GM23338 (cell line): ENCODE measurements at regions not wholly inside any gene's neighbourhood (a gene's known extent, or its start where the extent isn't known, plus 50 kb on each side); places are given as distances from the start of the nearest gene placed in this dataset.

Source experiments
- ATAC-seq: fragments of 200-7000 bp; cut with Tn5 transposase; 3 replicates; pipeline ENCODE4 v1.9.1; 2020
- DNase-seq: peaks from one replicate; pipeline ENCODE4 v3.0.0-alpha.2; 2015; ENCODE audit warnings: low spot score
- H2AFZ ChIP-seq: fragments of 200-600 bp; sonication (generic); 2 replicates; pipeline ENCODE4 v1.8.0; 2016; ENCODE audit warnings: antibody characterized with exemption, mild to moderate bottlenecking, moderate library complexity
- H3F3A ChIP-seq: fragments of 200-600 bp; sonication (generic); replicated peaks from 2 replicates; pipeline ENCODE4 v1.8.0; 2017; ENCODE audit warnings: antibody characterized with exemption, mixed run types, low read depth
- H3K27ac ChIP-seq: fragments of 200-600 bp; sonication (generic); 2 replicates; pipeline ENCODE4 v1.6.1; 2016; ENCODE audit warnings: low read depth
- H3K27me3 ChIP-seq: fragments of 200-600 bp; sonication (generic); 2 replicates; pipeline ENCODE4 v1.8.0; 2016; ENCODE audit warnings: mild to moderate bottlenecking, mixed run types, moderate library complexity; ENCODE audit not compliant: insufficient read depth
- H3K36me3 ChIP-seq: fragments of 200-600 bp; sonication (generic); 2 replicates; pipeline ENCODE4 v1.8.0; 2016; ENCODE audit warnings: mild to moderate bottlenecking; ENCODE audit not compliant: insufficient read depth
- H3K4me1 ChIP-seq: fragments of 200-600 bp; sonication (generic); 2 replicates; pipeline ENCODE4 v1.8.0; 2016; ENCODE audit warnings: mild to moderate bottlenecking, moderate library complexity; ENCODE audit not compliant: insufficient read depth
- H3K4me2 ChIP-seq: fragments of 200-600 bp; sonication (generic); 2 replicates; pipeline ENCODE4 v1.7.1; 2017; ENCODE audit warnings: mixed run types
- H3K4me3 ChIP-seq: fragments of 200-600 bp; sonication (generic); 2 replicates; pipeline ENCODE4 v1.6.1; 2016; ENCODE audit warnings: mixed run types
- H3K79me2 ChIP-seq: fragments of 200-600 bp; sonication (generic); replicated peaks from 2 replicates; pipeline ENCODE4 v1.8.0; 2017; ENCODE audit warnings: mild to moderate bottlenecking; ENCODE audit not compliant: insufficient read depth
- H3K9me2 ChIP-seq: fragments of 200-600 bp; sonication (generic); 2 replicates; pipeline ENCODE4 v1.8.0; 2017; ENCODE audit not compliant: insufficient read depth
- H4K20me1 ChIP-seq: fragments of 200-600 bp; sonication (generic); replicated peaks from 2 replicates; pipeline ENCODE4 v1.8.0; 2017; ENCODE audit warnings: mild to moderate bottlenecking; ENCODE audit not compliant: insufficient read depth
- H3K27ac Mint-ChIP-seq: 2 replicates; pipeline ENCODE4 v1.8.0; 2020; ENCODE audit warnings: inconsistent platforms, mild to moderate bottlenecking, moderate library complexity, mixed read lengths
- H3K27me3 Mint-ChIP-seq: 3 replicates; pipeline ENCODE4 v1.8.0; 2022; ENCODE audit warnings: low read depth, mild to moderate bottlenecking, moderate library complexity, mixed read lengths, inconsistent platforms; ENCODE audit not compliant: insufficient read depth, poor library complexity
- H3K36me3 Mint-ChIP-seq: 3 replicates; pipeline ENCODE4 v1.8.0; 2021; ENCODE audit warnings: low read depth, mild to moderate bottlenecking, inconsistent platforms, moderate library complexity, mixed read lengths
- H3K4me1 Mint-ChIP-seq: 3 replicates; pipeline ENCODE4 v1.8.0; 2020; ENCODE audit warnings: mild to moderate bottlenecking, inconsistent platforms, mixed read lengths
- H3K4me3 Mint-ChIP-seq: 3 replicates; pipeline ENCODE4 v1.8.0; 2021; ENCODE audit warnings: moderate library complexity, mild to moderate bottlenecking, inconsistent platforms, mixed read lengths
- H3K9me3 Mint-ChIP-seq: 3 replicates; pipeline ENCODE4 v1.8.0; 2020; ENCODE audit warnings: moderate library complexity, mild to moderate bottlenecking, inconsistent platforms, mixed read lengths
- CTCF ChIP-seq, 2 experiments: fragments of 200-600 bp in 1 of 2; sonication (generic) in 1 of 2; conservative IDR thresholded peaks; 2 replicates each; pipeline versions ENCODE4 v1.5.1 to v1.6.1; 2016 to 2017; ENCODE audit warnings: antibody characterized with exemption in 2 of 2, low read depth in 2 of 2, mild to moderate bottlenecking in 2 of 2, moderate library complexity in 1 of 2
- JUNB ChIP-seq: IDR thresholded peaks from one replicate; pipeline ENCODE4 v1.6.1; 2016; ENCODE audit warnings: antibody characterized with exemption; ENCODE audit not compliant: unreplicated experiment
- POLR2AphosphoS5 ChIP-seq: IDR thresholded peaks from 2 replicates; pipeline ENCODE4 v1.6.1; 2016; ENCODE audit warnings: antibody characterized with exemption, low read depth
- STAT1 ChIP-seq: IDR thresholded peaks from one replicate; pipeline ENCODE4 v1.6.1; 2016; ENCODE audit warnings: antibody characterized with exemption; ENCODE audit not compliant: unreplicated experiment

GRCh38 chr6:159609652-159610178 lies 83.3 kb downstream of the SOD2 start:
- no peak overlapping the region for H2AFZ ChIP-seq
- H3K27ac ChIP-seq, result no peak overlapping the region
- 0 out of 2 replicates have a peak, but pooled peaks cover 6% of the 10 kb centered on the region for H3K9me2 ChIP-seq
- no peak for ATAC-seq
- H3K36me3 ChIP-seq, result no peaks in the 10 kb centered on the region
- Mint-ChIP-seq H3K27ac (no peak overlapping the region), H3K36me3 (peaks cover 2% of the 10 kb centered on the region; the same call in 1 of the 3 replicates), H3K4me1 (no peaks in the 10 kb centered on the region), H3K9me3 (peaks cover 3% of the 10 kb centered on the region), H3K4me3 (no peak overlapping the region), H3K27me3 (no peaks in the 10 kb centered on the region)
- TF ChIP-seq CTCF (conservative IDR thresholded peaks at IDR 0.05; ENCODE audit: low read depth in 2 of 2) (no peak), POLR2AphosphoS5 (no peak)
- H4K20me1 ChIP-seq, result no peaks in the 10 kb centered on the region
- no peaks in the 10 kb centered on the region for H3K27me3 ChIP-seq
- no peak overlapping the region for H3K4me2 ChIP-seq
- H3K79me2 ChIP-seq, result no peaks in the 10 kb centered on the region
- no peak for DNase-seq
- H3K4me3 ChIP-seq, result no peak overlapping the region
- H3F3A ChIP-seq, result no peaks in the 10 kb centered on the region
- no peaks in the 10 kb centered on the region for H3K4me1 ChIP-seq

GRCh38 chr6:159608961-159609651 lies 83.9 kb downstream of the SOD2 start:
- Histone ChIP-seq H4K20me1 (no peaks in the 10 kb centered on the region), H3F3A (no peaks in the 10 kb centered on the region), H2AFZ (0 out of 2 replicates have a peak overlapping the region, but pooled peaks have one; percentile 49), H3K27me3 (no peaks in the 10 kb centered on the region), H3K4me2 (no peak overlapping the region), H3K79me2 (no peaks in the 10 kb centered on the region), H3K9me2 (0 out of 2 replicates have a peak, but pooled peaks cover 6% of the 10 kb centered on the region), H3K4me3 (no peak overlapping the region), H3K36me3 (no peaks in the 10 kb centered on the region), H3K4me1 (no peaks in the 10 kb centered on the region), H3K27ac (no peak overlapping the region)
- no peaks in the 10 kb centered on the region for H3K36me3 Mint-ChIP-seq
- DNase-seq (peak; percentile 79), ATAC-seq (peak; percentile 96)
- peaks cover 1% of the 10 kb centered on the region for H3K27me3 Mint-ChIP-seq
- H3K4me3 Mint-ChIP-seq, result no peak overlapping the region
- no peaks in the 10 kb centered on the region for H3K4me1 Mint-ChIP-seq
- no peaks in the 10 kb centered on the region; the same call in 2 of the 3 replicates for H3K9me3 Mint-ChIP-seq
- H3K27ac Mint-ChIP-seq, result no peak overlapping the region
- TF ChIP-seq JUNB (no peak), CTCF (conservative IDR thresholded peaks at IDR 0.05; ENCODE audit: low read depth in 2 of 2) (peak; percentile 80 to 92), STAT1 (no peak), POLR2AphosphoS5 (no peak)
